GM21529 (cell line): ENCODE measurements at regions not wholly inside any gene's neighbourhood (a gene's known extent, or its start where the extent isn't known, plus 50 kb on each side); places are given as distances from the start of the nearest gene placed in this dataset.

Experiments used
- ATAC-seq: cut with Tn5 transposase; IDR thresholded peaks from one replicate; pipeline ENCODE4 v1.9.1; 2021; ENCODE audit not compliant: unreplicated experiment

DNA sequence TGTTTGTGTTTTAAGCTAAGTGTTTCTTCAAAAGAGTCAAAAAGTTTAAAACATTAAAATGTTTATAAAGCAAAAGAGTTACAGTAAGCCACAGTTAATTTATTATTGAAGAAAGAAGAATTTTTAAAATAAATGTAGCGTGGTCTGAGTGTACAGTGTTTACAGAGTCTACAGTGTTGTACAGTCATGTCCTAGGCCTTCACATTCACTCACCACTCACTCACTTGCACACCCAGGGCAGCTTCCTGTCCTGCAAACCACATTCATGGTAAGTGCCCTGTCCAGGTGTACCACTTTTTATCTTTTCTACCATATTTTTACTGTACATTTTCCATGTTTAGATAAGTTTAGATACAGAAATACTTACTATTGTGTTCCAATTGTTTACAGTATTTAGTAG, 239.7 kb upstream of the AGA start:
- no peak for ATAC-seq

- no peak for ATAC-seq
Measured at GRCh38 chr4:177687117-177687516, 244.9 kb upstream of the AGA start.

- ATAC-seq, result no peak
Measured at GRCh38 chr4:177692907-177693306, 250.7 kb upstream of the AGA start.

DNA sequence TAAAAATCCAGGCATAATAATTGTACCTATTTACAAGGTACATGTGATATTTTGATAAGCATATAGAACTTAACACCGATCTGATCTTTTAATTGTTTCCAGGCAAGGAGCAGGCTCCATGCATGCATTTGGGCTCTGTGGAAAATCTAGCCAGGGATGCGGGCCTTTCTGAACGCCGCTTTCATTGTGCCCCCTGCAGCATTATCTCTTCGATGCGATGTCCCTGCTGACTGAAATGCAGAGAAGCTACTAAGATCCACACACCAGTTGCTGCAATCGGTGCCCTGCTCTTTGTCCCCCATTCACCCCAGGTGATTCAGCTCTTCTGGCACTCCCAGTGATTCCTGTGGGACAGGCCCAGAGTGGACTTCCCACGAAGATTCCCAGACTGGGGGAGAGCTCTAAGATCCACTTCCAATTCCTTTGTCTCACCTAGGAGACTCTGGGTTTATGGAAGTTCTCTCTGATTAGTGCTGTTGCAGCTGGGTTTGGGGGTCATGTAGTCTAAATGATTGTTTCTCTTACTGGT, 254.3 kb upstream of the AGA start:
- ATAC-seq, result no peak

GRCh38 chr4:177699365-177700213, 257.4 kb upstream of the AGA start:
- no peak for ATAC-seq

GRCh38 chr4:177706916-177707315, 264.7 kb upstream of the AGA start:
- ATAC-seq, result no peak

- no peak for ATAC-seq
Measured at GRCh38 chr4:177713454-177713853, 271.2 kb upstream of the AGA start.

- no peak for ATAC-seq
Measured at GRCh38 chr4:177717407-177717806, 275.2 kb upstream of the AGA start.

DNA sequence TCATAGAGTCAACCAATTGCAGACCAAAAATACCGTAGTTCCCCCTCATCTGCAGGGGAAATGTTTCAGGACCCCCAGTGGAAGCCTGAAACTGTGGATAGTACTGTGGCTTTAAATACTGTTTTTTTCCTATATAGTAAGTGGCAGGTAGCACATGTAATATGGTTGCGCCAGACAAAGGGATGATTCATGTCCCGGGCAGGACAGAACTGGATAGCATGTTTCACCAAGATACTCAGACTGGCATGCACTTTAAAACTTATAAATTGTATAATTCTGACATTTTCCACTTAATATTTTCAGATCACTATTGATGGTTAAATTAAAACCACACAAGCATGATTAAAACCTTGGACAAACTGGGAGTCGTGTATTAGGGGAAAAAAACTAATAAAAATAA, 276.3 kb upstream of the AGA start:
- ATAC-seq, result no peak

GRCh38 chr4:177726111-177726510, 283.9 kb upstream of the AGA start:
- no peak for ATAC-seq

GRCh38 chr4:177728361-177729152, 286.3 kb upstream of the AGA start:
- ATAC-seq, result no peak

GRCh38 chr4:177729681-177730080, 287.4 kb upstream of the AGA start:
- ATAC-seq, result no peak

DNA sequence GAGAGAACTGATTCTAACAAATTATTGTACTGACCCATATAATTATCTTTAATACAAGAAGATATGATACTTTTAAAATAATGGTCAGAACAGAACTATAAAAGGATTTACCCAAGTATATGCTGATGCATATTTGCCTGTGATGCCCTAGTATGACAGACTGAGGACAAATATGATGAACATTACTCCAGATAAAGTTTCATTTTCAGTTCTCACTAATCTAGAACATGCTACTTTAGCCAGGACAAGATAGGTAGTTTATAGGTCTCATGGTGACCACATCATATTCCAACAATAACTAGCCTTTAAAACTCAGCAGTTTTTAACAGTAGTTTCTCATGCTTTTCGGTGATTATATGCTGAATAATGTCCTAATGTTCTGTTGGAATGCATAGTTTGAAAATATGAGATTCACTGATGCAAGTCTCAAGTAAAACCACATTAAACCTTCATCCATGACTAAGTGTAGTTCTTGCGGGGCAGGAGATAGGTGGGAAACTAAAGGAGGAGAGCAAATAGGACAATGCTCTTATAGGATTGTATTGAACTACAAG, 295.2 kb upstream of the AGA start:
- no peak for ATAC-seq

- peak; percentile 69 for ATAC-seq
Measured at GRCh38 chr4:177740563-177740962, 298.3 kb upstream of the AGA start.

DNA sequence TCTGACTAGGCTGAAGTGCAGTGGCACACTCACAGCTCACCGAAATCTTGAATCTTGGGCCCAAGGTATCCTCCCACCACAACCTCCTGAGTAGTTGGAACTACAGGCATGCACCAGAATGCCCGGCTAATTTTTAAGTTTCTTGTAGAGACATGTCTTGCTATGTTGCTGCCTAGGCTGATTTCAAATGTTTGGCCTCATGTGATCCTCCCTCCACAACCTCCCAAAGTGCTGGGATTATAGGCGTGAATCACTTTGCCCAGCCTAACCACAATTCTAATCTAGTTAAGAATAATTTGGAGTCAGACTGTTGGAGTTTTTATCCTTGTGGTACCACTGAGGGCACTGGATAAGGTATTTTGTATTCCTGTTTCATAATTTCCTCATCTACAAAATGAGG, 317.5 kb upstream of the AGA start:
- ATAC-seq, result no peak

DNA sequence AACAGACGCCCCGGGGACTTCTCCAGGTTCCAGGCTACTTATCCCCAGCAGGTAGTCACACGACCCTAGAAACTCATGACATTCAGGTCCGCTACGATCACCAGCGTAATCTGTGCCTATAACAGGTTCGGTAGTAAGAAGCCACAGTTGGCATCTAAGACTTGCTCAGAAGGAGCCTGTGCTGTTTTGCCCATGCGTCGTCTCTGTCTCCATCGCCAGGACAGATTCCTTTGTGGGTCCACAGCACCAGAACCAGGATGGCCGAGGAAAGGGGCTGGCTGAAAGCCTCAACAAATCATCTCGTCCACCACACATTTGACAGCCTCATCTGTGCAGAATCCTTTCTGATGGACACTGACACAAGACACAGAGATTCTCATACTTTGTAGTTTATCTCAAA, 319.5 kb upstream of the AGA start:
- no peak for ATAC-seq

DNA sequence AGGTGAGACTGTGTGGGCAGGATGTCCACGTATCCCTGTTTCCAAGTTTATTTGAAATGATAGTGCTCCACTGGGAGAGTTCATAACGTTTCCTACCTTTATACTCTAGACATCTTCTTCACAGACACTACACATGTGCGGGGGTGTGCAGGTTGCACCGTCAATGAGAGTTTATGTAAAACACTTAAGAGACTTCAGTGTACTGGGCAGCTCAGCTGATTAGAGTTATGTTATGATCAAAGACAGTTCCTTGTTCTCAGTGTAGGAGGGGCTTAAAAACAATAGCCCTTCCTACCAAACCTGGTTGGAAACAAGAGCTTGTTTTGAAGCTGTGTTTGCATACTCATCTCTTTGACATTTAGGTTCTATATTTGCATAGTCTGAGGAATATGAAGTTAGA, 326.9 kb upstream of the AGA start:
- no peak for ATAC-seq

DNA sequence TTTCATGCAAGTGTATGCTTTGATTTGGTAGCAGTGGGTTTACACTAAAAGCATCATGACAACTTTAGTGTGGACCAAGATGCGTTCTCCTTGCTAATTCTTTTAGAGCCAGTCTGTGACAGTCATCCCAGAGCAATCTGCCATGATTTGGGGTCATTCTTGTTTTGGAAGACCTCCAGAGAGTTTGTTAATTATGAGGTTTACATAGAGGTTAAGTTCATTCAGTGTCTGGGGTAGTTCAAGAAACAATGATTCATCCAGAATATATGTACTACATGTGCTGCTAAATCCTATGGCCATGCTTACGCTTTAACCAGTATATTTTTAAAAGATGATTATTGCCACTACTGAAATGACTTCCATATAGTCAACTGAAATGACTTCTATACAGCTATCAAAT, 328.5 kb upstream of the AGA start:
- ATAC-seq, result no peak

DNA sequence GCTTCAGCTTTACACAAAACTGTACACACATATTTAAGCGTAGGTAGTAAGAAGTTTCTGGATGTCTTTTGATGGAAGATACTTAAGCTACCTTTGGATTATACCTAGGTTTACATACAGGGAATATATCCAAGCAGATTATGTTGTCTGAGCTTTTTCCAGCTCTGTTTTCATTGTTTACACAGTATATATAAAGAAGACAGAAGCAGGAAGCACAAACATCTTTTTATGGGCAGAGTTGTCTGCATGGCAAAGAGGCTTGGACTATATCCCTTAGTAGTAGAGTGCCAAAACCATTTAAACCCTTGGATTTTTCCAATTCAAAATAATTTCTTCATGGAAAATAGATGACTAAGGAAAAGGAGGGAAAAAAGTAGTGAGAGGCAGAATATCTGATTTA, 329.4 kb upstream of the AGA start:
- no peak for ATAC-seq

DNA sequence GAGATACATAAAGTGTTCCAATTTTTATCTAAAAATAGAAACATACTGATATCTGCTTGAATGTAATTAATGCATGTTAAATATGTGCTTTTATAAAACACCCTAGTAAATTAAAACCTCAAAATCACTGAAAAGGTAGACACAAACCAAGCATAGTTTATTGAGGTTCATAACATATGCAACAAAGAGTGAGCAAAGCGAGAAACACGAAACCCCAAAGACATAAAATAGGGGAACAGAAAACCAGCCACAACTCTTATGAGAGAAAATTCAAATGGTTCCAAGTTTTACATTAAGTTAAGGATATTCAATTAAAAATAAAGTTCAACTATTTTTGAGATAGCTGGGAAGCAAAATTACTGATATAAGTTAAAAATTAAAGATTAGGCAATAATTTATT, 336.4 kb upstream of the AGA start:
- ATAC-seq, result no peak

- no peak for ATAC-seq
Measured at GRCh38 chr4:177785000-177785399, 342.8 kb upstream of the AGA start.

DNA sequence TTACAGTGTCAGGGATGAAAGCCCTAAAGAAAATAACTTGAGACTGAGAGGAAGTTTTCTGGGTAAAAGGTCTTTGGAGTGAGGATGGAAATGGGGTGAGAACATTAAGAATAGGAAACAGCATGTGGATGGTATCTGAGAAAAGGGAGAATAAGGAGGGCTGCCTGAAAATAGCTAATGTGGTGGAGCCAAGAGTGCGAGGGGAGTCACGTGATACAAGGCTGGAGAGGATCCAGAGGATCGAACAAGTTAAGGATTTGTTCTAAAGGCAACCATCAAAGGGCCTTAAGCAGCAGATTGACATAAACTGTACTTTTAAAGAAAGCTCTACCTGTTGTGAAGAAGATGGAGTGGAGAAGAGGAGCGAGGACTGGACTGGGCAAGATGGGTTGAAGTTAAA, 347.4 kb upstream of the AGA start:
- ATAC-seq, result no peak
